Neural cell (in vitro differentiated cells): ENCODE measurements at regions not wholly inside any gene's neighbourhood (a gene's known extent, or its start where the extent isn't known, plus 50 kb on each side); places are given as distances from the start of the nearest gene placed in this dataset.

Source experiments
- CTCF ChIP-seq: fragments of 450-650 bp; IDR thresholded peaks from 2 replicates; pipeline ENCODE4 v1.5.1; 2014; ENCODE audit warnings: antibody characterized with exemption, mild to moderate bottlenecking, moderate library complexity; ENCODE audit not compliant: poor library complexity, severe bottlenecking
- EP300 ChIP-seq: fragments of 450-650 bp; conservative IDR thresholded peaks from 2 replicates; pipeline ENCODE4 v1.6.1; 2014; ENCODE audit warnings: antibody characterized with exemption, mild to moderate bottlenecking, moderate library complexity; ENCODE audit not compliant: poor library complexity, severe bottlenecking
- EZH2 ChIP-seq: fragments of 200-600, 300-800 bp; shearing (Covaris generic), sonication (generic); IDR thresholded peaks from 2 replicates; pipeline ENCODE4 v1.6.1; 2014; ENCODE audit warnings: antibody characterized with exemption, low read length, borderline replicate concordance, mild to moderate bottlenecking; ENCODE audit not compliant: insufficient read depth, poor library complexity, severe bottlenecking
- REST ChIP-seq: IDR thresholded peaks from 2 replicates; pipeline ENCODE4 v1.6.1; 2012; ENCODE audit warnings: borderline replicate concordance
- SMC3 ChIP-seq: fragments of 450-650 bp; conservative IDR thresholded peaks from 2 replicates; pipeline ENCODE4 v1.6.1; 2014; ENCODE audit warnings: antibody characterized with exemption, mild to moderate bottlenecking, moderate library complexity; ENCODE audit not compliant: poor library complexity
- TAF1 ChIP-seq: IDR thresholded peaks from 2 replicates; pipeline ENCODE4 v1.6.1; 2012; ENCODE audit warnings: low read depth

- TF ChIP-seq SMC3 (no peak), CTCF (no peak), EP300 (no peak), EZH2 (no peak), TAF1 (no peak), REST (no peak)
Observed at GRCh38 chr15:25543196-25543595, 104.4 kb upstream of the UBE3A start.
